Heart right ventricle (tissue), 16 donors: ENCODE measurements at regions not wholly inside any gene's neighbourhood (a gene's known extent, or its start where the extent isn't known, plus 50 kb on each side); places are given as distances from the start of the nearest gene placed in this dataset.

Experiments
- ATAC-seq, 8 donors: fragments of 200-7000 bp; cut with Tn5 transposase; one replicate each; pipeline ENCODE4 v1.9.1; 2020; ENCODE audit warnings: mild to moderate bottlenecking in 8 of 8, moderate library complexity in 8 of 8, moderate number of reproducible peaks in 1 of 8
- DNase-seq, 2 donors: peaks; one replicate each; pipeline ENCODE4 v3.0.0-alpha.2; 2020
- H3K27ac ChIP-seq, 10 donors: fragments of 200-600 bp; sonication (generic) in 2 of 10; one replicate each; pipeline versions ENCODE4 v1.5.0 to v1.8.0; 2020 to 2022; ENCODE audit warnings: mild to moderate bottlenecking in 3 of 10
- H3K27me3 ChIP-seq, 7 donors: fragments of 200-600 bp; one replicate each; pipeline ENCODE4 v1.8.0; 2021 to 2022; ENCODE audit warnings: mild to moderate bottlenecking in 2 of 7
- H3K36me3 ChIP-seq, 9 donors: fragments of 200-600 bp; sonication (generic) in 1 of 9; one replicate each; pipeline versions ENCODE4 v1.5.0 to v1.8.0; 2020 to 2022; ENCODE audit warnings: mild to moderate bottlenecking in 2 of 9
- H3K4me1 ChIP-seq, 9 donors: fragments of 200-600 bp; sonication (generic) in 1 of 9; one replicate each; pipeline versions ENCODE4 v1.5.0 to v1.8.0; 2020 to 2022; ENCODE audit warnings: mild to moderate bottlenecking in 4 of 9
- H3K4me3 ChIP-seq, 10 donors: fragments of 200-600 bp; sonication (generic) in 2 of 10; one replicate each; pipeline versions ENCODE4 v1.5.0 to v1.8.0; 2020 to 2022; ENCODE audit warnings: mild to moderate bottlenecking in 7 of 10, moderate library complexity in 2 of 10
- H3K9me3 ChIP-seq, 11 donors: fragments of 200-600 bp in 10 of 11; sonication (generic) in 2 of 11; one replicate each; pipeline versions ENCODE4 v1.5.0 to v1.8.0; 2013 to 2022; ENCODE audit warnings: mild to moderate bottlenecking in 2 of 11, control low read depth in 1 of 11, moderate library complexity in 1 of 11
- CTCF ChIP-seq, 9 donors: fragments of 200-600 bp; sonication (generic) in 2 of 9; IDR thresholded peaks; one replicate each; pipeline versions ENCODE4 v1.5.0 to v1.8.0; 2021 to 2022; ENCODE audit warnings: antibody characterized with exemption in 9 of 9, mild to moderate bottlenecking in 5 of 9, moderate library complexity in 1 of 9
- WGBS, 2 donors: extraction: QIAGEN DNeasy Blood & Tissue Kit; methylation state at CpG; one replicate each; pipeline ENCODE4 v1.1.7; 2013; ENCODE audit warnings: inconsistent platforms in 1 of 2; 5-methylcytosine and 5-hydroxymethylcytosine counted together
- intact Hi-C, 10 donors: fragments of 100-400 bp; cut with DNase I; formaldehyde crosslinking; loops; one replicate each; pipeline versions ENCODE4 v1.11.1 to v1.14.2; 2022
- donor health status: Arrhythmogenic right ventricular cardiomyopathy.
- donor health status: ischemic (EF 13 %, LVEDD 7.1; RV severe dilation, severe dysfunction).
- donor health status: healthy with polysubstance abuse.
- donor health status: DM: no; HTN: yes; CAD: no.
- donor health status: DM: no; HTN: no; CAD: no.
- donor health status: ischemic (EF 25% LVEDD 6.9; RV normal size, moderate dysfunction).
- donor health status: ischemic (EF 25% LVEDD 5.7; RV mildly dilated, moderate dysfunction).
- donor health status: healthy.
- donor health status: DM: yes; HTN: yes; CAD: no.
- donor health status: Ischemic cardiomyopathy.
- donor health status: ischemic (EF 35%, LVEDD 5.7; RV mildly dilated, moderate dysfunction).
- donor health status: nonischemic (EF 11% LVEDD 7.7; RV severe dilation, severe dysfunction).
- donor health status: DM: yes; HTN: yes; CAD: no.
- donor health status: PGD.
- donor health status: ischemic (EF 29% LVEDD 5.4; RV normal size, mild dysfunction).
- donor health status: nonischemic (EF 23%, LVEDD 6.1; RV moderate dilation, normal function).

GRCh38 chr13:38494445-38494844 is 144.8 kb downstream of the UFM1 start:
- Histone ChIP-seq H3K27me3 (no peaks in the 10 kb centered on the region), H3K4me3 (no peak overlapping the region), H3K4me1 (no peaks in the 10 kb centered on the region), H3K36me3 (no peaks in the 10 kb centered on the region), H3K27ac (no peak overlapping the region), H3K9me3 (peaks cover 0 to 34% (median 0%) of the 10 kb centered on the region in 11 donors)
- no peak for TF ChIP-seq CTCF (IDR thresholded peaks at IDR 0.05)
- intact Hi-C loops = no loop called here
- WGBS, 2 donors = 51 to 68% methylated on average over 2 of the region's 2 CpGs
- no peak for DNase-seq
- no peak for ATAC-seq

GRCh38 chr13:38496917-38497316 is 147.3 kb downstream of the UFM1 start:
- TF ChIP-seq CTCF (IDR thresholded peaks at IDR 0.05) = no peak
- no peak for ATAC-seq
- no peaks in the 10 kb centered on the region for H3K4me1 ChIP-seq
- H3K36me3 ChIP-seq = no peaks in the 10 kb centered on the region
- WGBS, 2 donors = 59 to 78% methylated on average over 2 of the region's 2 CpGs
- no peak overlapping the region for H3K4me3 ChIP-seq
- intact Hi-C loops = no loop called here
- no peak overlapping the region for H3K27ac ChIP-seq
- no peaks in the 10 kb centered on the region for H3K27me3 ChIP-seq
- peaks cover 0 to 27% (median 0%) of the 10 kb centered on the region in 11 donors for H3K9me3 ChIP-seq
- DNase-seq = no peak

- ATAC-seq (no peak), DNase-seq (no peak)
- Histone ChIP-seq H3K27ac (no peak overlapping the region), H3K4me3 (no peak overlapping the region), H3K9me3 (peaks cover 0 to 16% (median 0%) of the 10 kb centered on the region in 11 donors), H3K4me1 (no peaks in the 10 kb centered on the region), H3K27me3 (no peaks in the 10 kb centered on the region), H3K36me3 (no peaks in the 10 kb centered on the region)
- intact Hi-C loops = no loop called here
- WGBS, 2 donors = 94 to 95% methylated on average over 5 of the region's 5 CpGs
- TF ChIP-seq CTCF (IDR thresholded peaks at IDR 0.05) = no peak
Measured at GRCh38 chr13:38498271-38498670, 148.6 kb downstream of the UFM1 start.

GRCh38 chr13:38514575-38514974 is 164.9 kb downstream of the UFM1 start:
- ATAC-seq (no peak), DNase-seq (no peak)
- Histone ChIP-seq H3K4me3 (no peak overlapping the region), H3K36me3 (no peaks in the 10 kb centered on the region), H3K9me3 (no peaks in the 10 kb centered on the region), H3K27ac (no peak overlapping the region), H3K27me3 (peaks cover 0 to 5% (median 0%) of the 10 kb centered on the region in 7 donors), H3K4me1 (no peaks in the 10 kb centered on the region)
- 70 to 71% methylated on average over 1 of the region's 1 CpG for WGBS, 2 donors
- TF ChIP-seq CTCF (IDR thresholded peaks at IDR 0.05) = no peak
- intact Hi-C loops = no loop called here
